Ishikawa (cell line): ENCODE measurements at regions not wholly inside any gene's neighbourhood (a gene's known extent, or its start where the extent isn't known, plus 50 kb on each side); places are given as distances from the start of the nearest gene placed in this dataset.

Source experiments
- CEBPB ChIP-seq: IDR thresholded peaks from 2 replicates; pipeline ENCODE4 v1.6.1; 2012
- EGR1 ChIP-seq: IDR thresholded peaks from 2 replicates; pipeline ENCODE4 v1.6.1; 2012
- EP300 ChIP-seq: IDR thresholded peaks from 2 replicates; pipeline ENCODE4 v1.6.1; 2012; ENCODE audit warnings: borderline replicate concordance

DNA sequence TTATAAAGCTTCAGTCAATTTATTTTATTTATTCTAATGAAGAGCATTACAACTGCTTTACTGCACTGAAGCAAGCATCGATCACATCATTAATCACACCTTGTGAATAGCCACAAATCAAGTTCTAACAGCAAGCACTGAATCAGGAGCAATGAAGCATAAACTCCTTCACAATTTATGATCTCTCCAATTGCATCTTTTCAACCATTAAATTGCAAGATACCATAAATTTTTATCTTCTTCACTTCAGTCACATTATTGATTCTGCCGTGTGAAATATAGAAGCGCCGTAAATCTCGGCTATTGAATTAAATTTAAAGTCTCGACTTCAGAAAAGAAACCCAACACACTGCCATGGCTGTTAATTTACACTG lies 298.7 kb downstream of the CDCA7 start:
- TF ChIP-seq CEBPB (no peak), EP300 (no peak), EGR1 (no peak)
